DMS 273 treated with DMSO at 0.1 percent for 48 hours (cell line): ENCODE measurements at regions not wholly inside any gene's neighbourhood (a gene's known extent, or its start where the extent isn't known, plus 50 kb on each side); places are given as distances from the start of the nearest gene placed in this dataset.
"Not testable (repeated sequence)": the region's sequence is repeated elsewhere in the genome, so short reads cannot be mapped to it uniquely, and the experiment has no call there.

ENCODE experiments used
- DNase-seq: peaks from one replicate; lab custom pipeline; 2025; lab: John Stamatoyannopoulos, UW

- no peak for DNase-seq
Measured at GRCh38 chr1:22332795-22333499, 118.7 kb upstream of the ZBTB40 start.

GRCh38 chr1:22333516-22334121 is 118.0 kb upstream of the ZBTB40 start:
- no peak for DNase-seq

DNA sequence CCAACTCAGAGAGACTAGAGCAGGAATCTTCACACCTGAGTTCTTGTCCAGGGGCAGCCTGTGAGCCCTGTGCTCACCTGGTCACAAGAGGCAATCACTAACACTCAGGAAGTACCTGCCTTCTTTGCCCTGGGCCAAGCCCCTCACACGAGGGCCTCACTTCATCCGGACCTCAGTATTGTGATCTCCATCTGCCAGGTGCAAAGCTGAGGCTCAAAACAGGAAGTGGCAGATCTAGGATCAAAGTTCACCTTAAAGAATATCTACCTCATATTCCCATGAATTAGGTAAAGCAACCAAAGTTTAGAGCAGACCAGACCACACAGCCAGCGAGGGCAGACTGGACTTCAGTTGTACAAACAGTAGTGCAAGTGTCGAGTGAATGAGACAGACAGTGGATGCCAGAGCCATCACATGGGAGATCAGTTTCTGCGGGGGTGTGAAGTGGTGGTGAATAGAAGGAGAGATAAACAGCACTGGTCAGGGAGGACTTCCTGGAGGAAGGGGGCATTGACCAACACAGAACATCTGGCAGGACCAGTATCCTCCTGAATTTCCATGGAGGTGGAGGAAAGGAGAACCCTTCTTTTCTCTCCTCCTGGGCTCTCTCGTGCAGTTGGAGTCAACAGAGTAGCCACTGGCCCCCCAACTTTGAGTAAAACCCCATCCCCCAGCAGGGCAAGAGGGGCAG is 116.6 kb upstream of the ZBTB40 start:
- no peak for DNase-seq

DNA sequence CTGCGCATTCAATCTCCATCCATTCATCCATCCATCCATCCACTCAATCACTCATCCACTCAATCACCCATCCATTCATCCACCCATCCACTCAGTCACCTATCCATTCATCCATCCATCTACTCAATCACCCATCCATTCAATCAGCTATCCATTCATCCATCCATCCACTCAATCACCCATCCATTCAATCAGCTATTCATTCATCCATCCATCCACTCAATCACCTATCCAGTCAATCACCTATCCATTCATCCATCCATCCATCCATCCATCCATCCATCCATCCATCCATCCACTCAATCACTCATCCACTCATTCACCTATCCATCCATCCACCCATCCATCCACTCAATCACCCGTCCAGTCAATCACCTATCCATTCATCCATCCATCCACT is 115.4 kb upstream of the ZBTB40 start:
- not testable (repeated sequence) for DNase-seq

- DNase-seq = not testable (repeated sequence)
Measured at GRCh38 chr1:22336696-22337545, 114.7 kb upstream of the ZBTB40 start.

DNA sequence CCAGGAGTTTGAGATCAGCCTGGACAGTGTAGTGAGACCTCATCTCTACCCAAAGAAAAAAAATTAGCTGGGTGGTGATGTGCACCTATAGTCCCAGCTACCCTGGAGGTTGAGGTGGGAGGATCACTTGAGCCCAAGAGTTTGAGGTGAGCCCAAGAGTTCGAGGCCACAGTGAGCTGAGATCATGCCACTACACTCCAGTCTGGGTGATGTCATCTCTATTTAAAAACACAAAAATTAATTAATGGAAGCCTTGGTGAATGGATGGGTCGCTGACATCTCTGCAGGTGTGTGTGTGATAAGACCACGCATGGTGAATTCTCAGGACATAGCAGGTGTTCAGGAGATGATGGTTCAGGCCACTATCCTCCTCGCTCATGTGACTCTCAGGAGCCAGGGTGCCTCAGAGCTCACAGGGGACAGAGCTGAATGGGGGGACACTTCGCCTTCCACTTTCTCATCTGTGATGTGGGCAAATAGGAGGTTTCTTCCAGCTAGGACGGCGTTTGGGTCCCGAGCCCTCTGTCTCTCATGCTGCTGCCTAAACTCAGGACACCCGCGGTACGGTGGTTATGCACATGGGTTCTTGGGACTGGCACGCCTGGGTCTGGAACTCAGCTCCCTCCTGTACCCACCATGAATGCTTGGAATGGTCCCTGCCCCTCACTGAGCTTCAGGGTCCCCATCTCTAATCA is 113.4 kb upstream of the ZBTB40 start:
- no peak for DNase-seq

- DNase-seq = no peak
Measured at GRCh38 chr1:22339237-22339636, 112.4 kb upstream of the ZBTB40 start.

DNA sequence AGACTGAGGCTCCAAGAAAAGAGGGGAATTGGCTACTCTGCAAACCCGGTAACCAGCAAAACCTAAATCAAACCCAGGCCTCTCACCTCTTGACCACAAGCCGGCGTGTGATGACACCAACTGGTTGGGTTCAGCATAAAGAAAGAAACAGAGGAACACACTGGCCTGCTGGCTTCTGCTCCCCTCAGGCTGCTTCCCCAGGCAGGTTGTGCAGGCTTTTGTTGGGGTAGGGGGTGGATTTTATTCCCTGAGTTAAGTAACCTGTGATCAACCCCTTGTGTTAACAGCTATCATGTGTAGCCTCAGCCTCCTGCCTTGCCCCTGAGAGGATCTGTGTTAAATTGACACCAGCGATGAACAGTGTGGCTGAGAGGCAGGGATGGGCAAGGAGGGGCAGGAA is 111.6 kb upstream of the ZBTB40 start:
- DNase-seq = no peak

- DNase-seq = no peak
Measured at GRCh38 chr1:22340873-22341272, 110.8 kb upstream of the ZBTB40 start.

DNA sequence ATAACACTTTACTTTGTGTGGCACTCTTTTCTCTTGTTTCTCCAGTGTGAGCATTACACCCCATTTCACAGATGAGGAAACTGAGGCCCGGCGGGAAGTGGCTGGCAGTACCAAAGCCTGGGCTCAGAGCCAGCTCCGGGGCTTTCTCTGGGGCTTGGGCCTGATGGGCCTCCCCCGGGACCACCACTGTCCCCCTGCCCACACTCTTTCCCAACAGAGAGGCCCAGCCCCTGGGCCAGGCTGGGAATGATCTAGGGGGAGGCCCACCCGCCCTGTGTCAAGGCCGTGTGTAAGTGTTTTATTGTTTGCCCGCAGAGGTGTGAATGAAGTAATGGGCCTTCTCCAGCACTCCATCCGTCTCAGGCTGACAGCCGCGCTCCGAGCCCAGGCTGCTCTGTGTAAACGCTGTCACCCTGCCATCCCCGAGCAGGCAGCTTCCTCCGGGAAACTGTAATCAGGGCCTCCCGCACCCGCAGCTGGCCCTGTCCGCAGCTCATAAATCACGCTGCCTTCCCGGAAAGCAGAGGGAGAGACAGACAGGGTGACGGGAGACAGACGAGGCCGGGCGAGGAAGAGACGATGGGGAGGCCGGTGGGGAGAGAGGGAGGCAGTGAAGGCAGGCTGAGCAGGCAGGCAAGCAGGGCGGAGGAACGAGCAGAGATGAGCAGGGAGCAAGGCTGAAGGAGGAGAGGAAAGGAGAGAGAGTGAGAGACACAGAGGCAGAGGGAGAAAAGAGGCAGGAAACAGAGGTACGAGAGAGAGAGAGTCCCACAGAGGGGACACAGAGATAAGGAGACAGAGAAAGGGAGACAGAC is 109.7 kb upstream of the ZBTB40 start:
- DNase-seq = peak; percentile 43

DNA sequence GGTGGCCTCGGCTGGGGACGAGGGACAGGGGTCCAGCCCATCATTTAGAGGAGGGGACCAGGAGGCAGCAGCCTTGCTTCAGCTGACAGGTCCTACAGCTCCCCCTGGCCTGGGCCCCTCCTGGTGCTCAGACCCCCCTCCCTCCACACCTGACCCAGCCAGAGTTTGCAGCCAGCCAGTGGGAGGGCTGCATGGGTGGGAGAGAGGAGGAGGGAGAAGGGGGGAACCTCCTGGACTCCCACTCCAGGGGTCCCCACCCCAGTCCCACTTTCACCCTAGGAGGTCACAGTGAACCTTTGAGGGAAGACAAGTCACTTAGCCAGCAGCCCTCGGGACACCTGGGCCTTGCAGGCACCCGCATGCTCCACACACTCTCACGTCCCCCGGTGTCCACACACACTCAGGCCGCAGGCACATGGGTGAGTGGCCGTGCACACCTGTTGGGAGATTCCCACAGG is 108.9 kb upstream of the ZBTB40 start:
- DNase-seq = no peak

- no peak for DNase-seq
Measured at GRCh38 chr1:22343456-22344328, 108.0 kb upstream of the ZBTB40 start.

DNA sequence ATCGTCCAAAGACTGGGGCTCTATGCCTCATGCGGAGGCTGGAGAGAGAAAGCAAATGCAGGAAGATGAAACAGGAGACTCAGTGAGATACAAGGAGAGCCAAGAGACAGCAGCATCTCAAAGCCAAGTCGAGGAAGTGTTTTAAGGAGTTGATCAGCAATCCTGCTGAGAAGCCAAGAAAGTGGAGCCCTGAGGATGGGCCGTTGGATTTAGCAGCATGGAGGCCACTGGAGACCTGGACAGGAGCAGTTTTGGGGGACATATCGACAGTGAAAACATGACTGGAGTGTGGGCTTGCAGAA is 107.4 kb upstream of the ZBTB40 start:
- DNase-seq = no peak

DNA sequence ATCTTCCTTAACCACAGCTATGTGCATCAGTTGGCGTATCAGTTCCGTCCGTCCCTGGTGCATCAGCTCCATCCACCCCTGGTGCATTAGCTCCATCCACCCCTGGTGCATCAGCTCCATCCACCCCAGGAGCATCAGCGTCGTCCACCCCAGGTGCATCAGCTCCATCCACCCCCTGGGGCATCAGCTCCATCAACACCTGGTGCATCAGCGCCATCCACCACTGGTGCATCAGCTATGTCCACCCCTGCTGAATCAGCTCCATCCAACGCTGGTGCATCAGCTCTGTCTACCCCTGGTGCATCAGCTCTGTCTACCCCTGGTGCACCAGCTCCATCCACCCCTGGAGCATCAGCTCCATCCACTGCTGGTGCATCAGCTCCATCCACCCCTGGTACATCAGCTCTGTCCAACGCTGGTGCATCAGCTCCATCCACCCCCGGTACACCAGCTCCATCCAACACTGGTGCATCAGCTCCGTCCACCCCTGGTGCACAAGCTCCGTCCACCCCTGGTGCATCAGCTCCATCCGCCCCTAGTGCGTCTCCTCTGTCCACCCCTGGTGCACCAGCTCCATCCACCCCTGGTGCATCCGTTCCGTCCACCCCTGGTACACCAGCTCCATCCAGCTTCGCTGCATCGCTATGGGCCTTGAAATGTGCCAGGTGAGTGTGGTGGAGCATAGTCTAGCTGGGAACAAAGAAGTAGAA is 106.6 kb upstream of the ZBTB40 start:
- no peak for DNase-seq

- DNase-seq = no peak
Measured at GRCh38 chr1:22347854-22348760, 103.5 kb upstream of the ZBTB40 start.

DNA sequence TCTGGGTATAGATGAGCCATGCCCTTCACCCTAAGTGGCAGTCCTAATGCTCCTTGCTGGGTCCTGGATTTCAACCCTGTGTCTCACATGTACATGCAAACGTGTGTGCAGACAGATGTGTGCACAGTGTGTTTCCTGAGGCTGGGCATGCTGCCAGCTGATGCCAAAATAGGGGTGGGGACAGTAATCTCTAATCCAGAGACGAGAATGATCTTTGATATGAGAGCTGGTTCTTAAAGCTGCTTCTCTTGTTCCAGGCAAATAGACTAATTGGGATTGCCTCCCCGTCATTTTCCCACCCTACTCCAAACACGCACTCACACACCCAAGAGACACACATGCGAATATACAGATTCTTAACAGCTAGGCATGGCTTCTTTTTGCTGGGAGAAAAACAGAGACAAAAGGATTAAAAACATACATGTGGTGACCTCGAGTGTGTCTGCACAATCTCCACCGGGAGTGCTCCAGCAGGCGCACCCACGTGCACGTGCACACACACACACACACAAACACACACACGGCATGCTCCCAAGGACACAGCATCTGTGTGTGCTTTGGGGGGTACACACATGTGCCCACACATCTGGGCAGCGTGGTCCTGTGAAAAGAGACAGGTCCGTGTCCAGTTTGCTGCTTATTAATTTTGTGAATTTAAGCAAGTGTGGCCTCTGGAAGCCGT is 102.1 kb upstream of the ZBTB40 start:
- DNase-seq = no peak

GRCh38 chr1:22350171-22350923 is 101.3 kb upstream of the ZBTB40 start:
- DNase-seq = no peak
